ENCODE measurements at regions not wholly inside any gene's neighbourhood (a gene's known extent, or its start where the extent isn't known, plus 50 kb on each side); places are given as distances from the start of the nearest gene placed in this dataset.

- TF ChIP-seq POLR2A (IDR thresholded peaks at IDR 0.05) (no peak), CTCF (IDR thresholded peaks at IDR 0.05) (no peak)
Observed at GRCh38 chr5:33115467-33115866, 325.3 kb upstream of the TARS1 start.

Measured in uterus (tissue), 2 donors.